RPMI8226 (cell line): ENCODE measurements at regions not wholly inside any gene's neighbourhood (a gene's known extent, or its start where the extent isn't known, plus 50 kb on each side); places are given as distances from the start of the nearest gene placed in this dataset.

Experiments used
- DNase-seq: peaks from one replicate; pipeline ENCODE4 v3.0.0-alpha.2; 2015

GRCh38 chr9:87259543-87260518 lies 237.8 kb upstream of the DAPK1 start:
- no peak for DNase-seq

- no peak for DNase-seq
Observed at GRCh38 chr9:87263291-87263690, 234.4 kb upstream of the DAPK1 start.

GRCh38 chr9:87266697-87267096 lies 231.0 kb upstream of the DAPK1 start:
- no peak for DNase-seq

GRCh38 chr9:87267251-87268070 lies 230.2 kb upstream of the DAPK1 start:
- no peak for DNase-seq

GRCh38 chr9:87269296-87270176 lies 228.1 kb upstream of the DAPK1 start:
- DNase-seq: no peak

GRCh38 chr9:87270221-87270847 lies 227.3 kb upstream of the DAPK1 start:
- DNase-seq: no peak

- DNase-seq: no peak
Observed at GRCh38 chr9:87270848-87271234, 226.8 kb upstream of the DAPK1 start.

GRCh38 chr9:87271696-87272477 lies 225.8 kb upstream of the DAPK1 start:
- no peak for DNase-seq

- no peak for DNase-seq
Observed at GRCh38 chr9:87275047-87275725, 222.5 kb upstream of the DAPK1 start.

- no peak for DNase-seq
Observed at GRCh38 chr9:87276327-87276841, 221.3 kb upstream of the DAPK1 start.

- DNase-seq: no peak
Observed at GRCh38 chr9:87276851-87277261, 220.8 kb upstream of the DAPK1 start.

GRCh38 chr9:87277346-87277745 lies 220.3 kb upstream of the DAPK1 start:
- DNase-seq: no peak

GRCh38 chr9:87278971-87279733 lies 218.5 kb upstream of the DAPK1 start:
- DNase-seq: no peak

GRCh38 chr9:87280421-87280820 lies 217.2 kb upstream of the DAPK1 start:
- no peak for DNase-seq

- no peak for DNase-seq
Observed at GRCh38 chr9:87282538-87282937, 215.1 kb upstream of the DAPK1 start.

GRCh38 chr9:87283585-87283984 lies 214.1 kb upstream of the DAPK1 start:
- DNase-seq: no peak

- no peak for DNase-seq
Observed at GRCh38 chr9:87285183-87285850, 212.3 kb upstream of the DAPK1 start.

GRCh38 chr9:87286506-87286905 lies 211.2 kb upstream of the DAPK1 start:
- no peak for DNase-seq
